ENCODE measurements at regions not wholly inside any gene's neighbourhood (a gene's known extent, or its start where the extent isn't known, plus 50 kb on each side); places are given as distances from the start of the nearest gene placed in this dataset.

DNA sequence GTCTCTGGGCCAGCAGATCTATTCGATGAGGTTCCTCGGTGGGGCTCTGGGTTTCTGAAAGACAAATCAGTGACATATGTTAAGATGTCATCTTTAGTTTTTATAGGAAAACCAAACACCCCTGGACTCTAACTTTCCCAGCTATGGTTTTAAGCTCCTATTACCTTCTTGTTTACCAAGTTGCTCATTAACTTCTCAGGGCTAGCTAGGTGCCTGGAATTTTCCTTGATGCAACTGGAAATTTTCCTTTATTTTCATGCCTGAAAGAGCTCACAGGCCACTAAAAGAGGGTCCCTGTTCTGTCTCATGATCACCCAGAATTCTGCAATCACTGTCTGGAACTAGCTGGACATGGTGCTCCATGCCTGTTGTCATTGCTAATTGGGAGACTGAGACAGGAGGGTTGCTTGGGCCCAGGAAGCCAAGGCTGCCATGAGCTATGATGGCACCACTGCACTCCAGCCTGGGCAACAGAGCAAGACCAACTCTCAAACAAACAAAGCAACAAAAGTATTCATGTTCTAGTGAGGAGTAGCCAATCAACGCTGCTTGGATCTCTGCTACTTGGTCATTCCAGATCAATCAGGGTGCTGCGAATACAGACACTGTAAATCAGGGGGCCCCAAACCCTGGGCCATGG lies 1173.5 kb upstream of the AUTS2 start:
- TF ChIP-seq POLR2A (IDR thresholded peaks at IDR 0.05) (no peak), EP300 (IDR thresholded peaks at IDR 0.05) (no peak)

All from ovary (tissue), 1 donor.